NOMO-1 (cell line): ENCODE measurements at regions not wholly inside any gene's neighbourhood (a gene's known extent, or its start where the extent isn't known, plus 50 kb on each side); places are given as distances from the start of the nearest gene placed in this dataset.
"Not testable (repeated sequence)": the region's sequence is repeated elsewhere in the genome, so short reads cannot be mapped to it uniquely, and the experiment has no call there.

Experiments
- DNase-seq, 2 experiments: peaks; one replicate each; lab custom pipeline; 2025; ENCODE audit not compliant: unreplicated experiment in 2 of 2; lab: John Stamatoyannopoulos, UW

DNA sequence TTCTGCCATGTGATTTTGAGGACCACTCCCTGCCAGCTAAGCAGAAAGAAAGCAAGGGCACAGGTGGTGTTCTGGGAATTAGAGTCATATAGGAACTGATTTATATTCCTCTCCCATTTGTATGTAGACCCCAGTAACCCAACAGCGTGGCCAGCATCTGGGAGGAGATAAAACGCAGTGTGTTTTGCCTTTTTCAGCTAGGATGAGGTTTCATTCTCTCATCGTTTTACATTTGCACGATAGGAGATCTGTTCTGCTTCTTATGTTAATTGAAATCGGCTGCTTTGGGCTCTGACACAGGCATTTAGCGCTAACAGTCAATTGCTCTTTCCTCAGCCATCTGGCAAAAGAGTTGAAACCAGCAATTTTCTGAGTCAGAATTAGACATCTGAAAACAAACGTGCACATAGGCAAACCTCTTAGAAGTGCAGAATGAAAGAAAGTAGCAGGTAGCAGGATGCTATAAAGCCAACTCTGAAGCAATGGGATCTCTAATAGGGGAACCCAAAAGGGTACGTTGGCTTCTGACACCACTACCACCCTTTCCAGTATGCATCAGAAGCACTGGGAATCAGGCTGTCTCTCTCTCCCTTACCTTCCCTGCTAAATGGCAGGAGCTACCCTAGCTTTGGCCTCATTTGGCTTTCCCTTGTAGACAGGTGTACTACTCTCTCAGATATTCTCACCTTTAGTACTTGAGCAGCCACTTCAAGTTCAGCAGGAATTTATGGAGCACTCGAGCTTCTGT lies 219.1 kb downstream of the PHLDA1 start:
- no peak for DNase-seq

DNA sequence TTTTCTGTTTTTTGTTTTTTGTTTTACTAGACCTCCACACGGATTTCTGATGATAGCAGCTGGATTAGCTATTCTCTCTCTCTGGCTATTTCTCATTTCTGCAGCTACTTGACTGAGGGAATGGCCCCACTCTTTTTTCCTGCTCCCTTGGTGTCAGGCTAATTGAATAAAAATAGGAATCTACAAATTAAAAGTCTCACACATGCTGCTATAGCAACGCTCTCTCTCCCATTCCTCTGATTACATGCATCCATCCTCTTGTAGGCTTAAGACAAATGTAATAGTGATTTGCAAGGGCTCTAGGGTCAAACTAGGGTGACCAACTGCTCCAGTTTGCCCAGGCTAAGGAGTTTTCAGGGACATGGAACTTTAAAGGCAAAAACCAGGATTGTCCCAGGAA lies 221.8 kb downstream of the PHLDA1 start:
- no peak for DNase-seq

DNA sequence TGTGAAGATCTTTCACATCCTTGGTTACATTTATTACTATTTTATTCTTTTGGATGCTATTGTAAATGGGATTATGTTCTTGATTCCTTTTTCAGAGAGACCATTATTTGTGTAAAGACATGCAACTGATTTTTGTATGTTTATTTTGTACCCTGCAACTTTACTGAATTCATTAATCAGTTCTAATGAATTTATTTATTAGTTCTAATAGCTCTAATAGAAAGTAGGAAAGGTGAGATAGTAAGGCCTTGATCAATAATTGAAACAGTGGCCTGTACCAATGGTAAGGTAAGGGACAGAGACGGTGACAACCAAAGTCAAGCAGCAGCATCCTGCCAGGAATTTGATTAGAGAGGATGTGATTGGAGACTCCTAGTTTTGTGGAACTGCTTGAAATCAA lies 224.1 kb downstream of the PHLDA1 start:
- DNase-seq, result no peak

DNA sequence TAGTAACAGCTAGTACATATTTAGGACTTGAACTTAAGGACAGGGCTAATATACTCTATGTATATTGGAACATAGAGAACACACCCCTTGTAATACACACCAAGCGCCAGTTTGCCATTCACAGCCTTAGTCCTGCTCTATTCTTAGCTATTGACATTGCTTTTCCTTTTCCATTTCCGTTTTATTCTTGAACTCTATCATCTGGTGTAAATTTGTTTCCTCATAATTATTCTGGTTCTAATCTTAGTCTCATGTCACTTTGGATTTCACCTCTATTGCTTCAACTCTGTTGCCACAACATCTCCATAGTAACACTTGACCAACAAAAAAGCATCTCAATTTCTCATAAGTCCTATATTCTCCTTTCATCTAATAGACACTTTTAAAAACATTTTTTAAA lies 225.7 kb downstream of the PHLDA1 start:
- DNase-seq, result no peak

DNA sequence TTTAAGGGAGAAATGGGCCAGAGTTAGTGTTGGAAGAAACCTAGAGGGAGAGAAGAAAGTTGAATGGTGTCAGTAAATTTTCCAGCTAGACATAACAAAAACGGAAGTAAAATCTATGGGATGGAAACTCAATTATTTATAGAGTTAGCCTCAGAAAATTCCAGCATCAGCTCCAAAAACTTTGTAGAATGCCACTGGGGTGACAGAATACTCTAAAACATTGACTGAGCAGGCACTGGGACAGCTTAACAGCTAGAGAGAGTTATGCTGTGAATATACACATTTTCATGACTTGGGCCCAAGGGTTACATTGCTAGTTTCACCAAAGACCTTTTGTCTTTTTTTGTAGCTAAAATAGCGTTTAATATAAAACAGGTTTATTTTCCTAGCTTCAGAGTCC lies 226.3 kb downstream of the PHLDA1 start:
- DNase-seq, result no peak

DNA sequence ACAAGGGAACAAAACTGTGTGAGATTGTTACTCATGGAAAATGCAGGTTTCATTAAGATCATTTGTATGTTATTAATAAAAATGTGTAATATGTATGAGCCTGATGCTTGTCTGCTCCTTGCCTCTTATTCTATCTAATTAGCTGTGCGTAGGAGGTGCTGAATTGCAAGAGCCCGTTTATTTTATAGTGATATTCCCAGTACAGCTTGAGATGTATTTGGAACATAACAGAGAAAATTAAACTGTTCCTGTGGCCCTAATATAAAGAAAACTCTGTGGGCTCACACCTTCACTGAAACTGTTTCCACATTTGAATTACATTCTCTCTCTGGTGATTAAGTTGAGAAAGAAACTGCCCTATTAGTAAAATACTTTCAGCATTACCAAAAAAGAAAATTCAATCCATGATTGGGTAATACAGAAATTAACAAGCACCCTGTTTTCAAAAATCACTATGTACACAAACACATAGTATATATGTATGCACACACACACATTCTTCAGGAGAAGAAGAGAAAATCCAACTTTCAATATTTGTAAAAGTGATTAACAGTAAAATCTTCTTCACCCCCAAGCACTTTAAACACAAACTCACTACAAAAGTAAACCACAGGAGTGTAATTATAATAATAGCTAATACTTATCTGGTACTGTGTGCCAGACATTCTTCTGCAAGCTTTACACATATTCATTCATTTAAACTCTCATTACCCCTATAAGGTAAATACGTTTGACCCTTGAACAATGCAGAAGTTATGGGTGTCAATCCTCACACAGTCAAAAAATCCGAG lies 233.2 kb downstream of the PHLDA1 start:
- DNase-seq, result no peak

DNA sequence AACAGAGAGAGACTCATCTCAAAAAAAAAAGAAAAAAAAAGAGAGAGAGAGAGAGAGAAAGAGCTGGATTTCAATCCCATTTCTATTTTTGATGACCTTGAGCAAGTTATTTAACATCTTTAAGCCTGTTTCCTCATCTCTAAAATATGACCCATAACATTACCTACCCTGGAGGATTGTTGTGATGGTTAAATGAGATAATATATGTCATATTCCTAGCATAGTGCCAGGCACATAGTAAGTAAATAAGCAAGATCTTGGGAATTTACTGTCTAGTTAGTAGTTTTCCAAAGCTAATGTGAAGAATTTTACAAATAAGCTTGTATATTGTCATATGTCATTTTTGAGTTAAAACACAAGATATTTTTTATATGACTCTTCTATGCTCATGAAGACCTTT lies 236.5 kb downstream of the PHLDA1 start:
- DNase-seq, result no peak

DNA sequence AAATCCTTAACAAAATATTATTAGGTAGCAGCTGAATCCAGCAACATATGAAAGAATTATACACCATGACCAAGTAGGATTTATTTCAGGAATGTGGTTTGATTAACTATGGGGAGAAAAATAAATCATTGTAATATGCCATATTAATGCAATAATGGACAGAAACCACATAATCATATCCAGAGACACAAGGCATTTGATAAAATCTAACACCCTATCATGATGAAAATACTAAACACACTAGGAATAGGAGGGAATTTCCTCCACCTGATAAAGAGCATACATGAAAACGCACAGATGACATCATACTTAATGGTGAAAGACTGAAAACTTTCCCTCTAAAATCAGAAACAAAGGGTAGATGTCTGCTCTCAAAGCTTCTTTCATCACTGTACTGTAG lies 238.9 kb downstream of the PHLDA1 start:
- DNase-seq, result no peak

DNA sequence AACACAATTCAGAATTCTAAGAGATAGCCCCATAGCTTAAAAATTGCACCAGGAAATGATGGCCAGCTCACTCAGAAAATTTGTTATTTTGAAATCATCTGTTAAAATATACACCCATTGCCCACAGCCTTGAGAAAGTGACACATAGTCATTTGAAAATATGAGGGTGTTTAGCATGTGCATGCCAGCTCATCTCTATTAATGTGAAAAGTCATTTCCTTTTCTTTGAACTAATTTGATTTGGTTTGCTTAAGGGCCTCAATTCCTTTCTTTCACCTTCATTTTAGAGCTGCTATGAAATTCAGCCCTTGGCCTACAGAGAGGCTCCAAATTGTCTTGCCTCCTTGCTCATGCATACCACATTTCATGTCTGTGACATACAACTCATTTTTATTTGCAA lies 241.4 kb downstream of the PHLDA1 start:
- no peak for DNase-seq

DNA sequence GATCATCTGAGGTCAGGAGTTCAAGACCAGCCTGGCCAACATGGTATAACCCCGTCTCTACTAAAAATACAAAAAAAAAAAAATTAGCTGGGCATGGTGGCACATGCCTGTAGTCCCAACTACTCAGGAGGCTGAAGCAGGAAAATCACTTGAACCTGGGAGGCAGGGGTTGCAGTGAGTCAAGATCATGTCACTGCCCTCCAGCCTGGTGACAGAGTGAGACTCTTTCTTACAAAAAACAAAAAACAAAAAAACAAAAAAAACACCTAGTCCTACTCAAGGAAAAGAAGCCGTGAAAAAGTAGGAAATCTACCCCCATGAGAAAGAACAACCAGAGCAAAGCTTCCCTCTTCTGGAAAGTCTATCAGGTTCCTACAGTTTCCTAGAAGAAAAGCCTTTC lies 244.4 kb downstream of the PHLDA1 start:
- not testable (repeated sequence) for DNase-seq

DNA sequence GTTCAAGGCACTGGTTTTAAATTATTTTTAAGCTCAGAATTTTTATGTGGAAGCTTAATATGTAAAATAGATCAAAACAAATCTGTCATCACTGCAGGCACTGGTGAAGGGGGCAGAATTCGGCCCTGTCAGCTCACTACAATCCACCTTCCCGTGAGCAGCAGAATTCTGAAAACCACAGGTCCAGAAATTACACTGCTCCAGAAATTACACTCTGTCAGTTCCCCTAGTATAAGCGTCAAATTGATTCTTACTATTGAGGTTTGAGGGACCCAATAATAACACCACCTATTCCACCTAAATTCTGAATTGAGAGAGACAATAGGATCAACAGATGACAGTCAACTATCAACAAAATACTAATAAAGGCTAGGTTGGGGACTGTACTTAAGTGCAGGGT lies 245.5 kb downstream of the PHLDA1 start:
- DNase-seq, result no peak

DNA sequence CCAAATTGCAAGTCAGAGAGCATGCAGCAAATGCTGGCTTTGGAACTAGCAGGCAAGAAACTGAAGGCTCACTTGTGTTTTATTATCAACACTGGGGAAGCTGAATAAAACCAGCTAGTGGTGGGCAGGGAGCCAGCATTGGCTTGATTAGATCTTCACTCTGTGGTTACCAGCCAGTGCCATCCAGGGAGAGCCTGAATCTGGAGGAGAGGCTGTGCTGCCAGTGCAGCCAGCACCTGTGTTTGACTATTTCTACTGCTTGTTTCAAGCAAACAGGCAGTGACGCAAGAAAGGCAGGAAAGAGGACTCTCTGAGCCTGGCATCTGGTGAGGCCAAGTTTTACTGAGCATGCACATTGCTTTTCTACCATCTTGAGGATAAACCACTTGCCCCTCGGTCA lies 247.0 kb downstream of the PHLDA1 start:
- DNase-seq, result no peak

DNA sequence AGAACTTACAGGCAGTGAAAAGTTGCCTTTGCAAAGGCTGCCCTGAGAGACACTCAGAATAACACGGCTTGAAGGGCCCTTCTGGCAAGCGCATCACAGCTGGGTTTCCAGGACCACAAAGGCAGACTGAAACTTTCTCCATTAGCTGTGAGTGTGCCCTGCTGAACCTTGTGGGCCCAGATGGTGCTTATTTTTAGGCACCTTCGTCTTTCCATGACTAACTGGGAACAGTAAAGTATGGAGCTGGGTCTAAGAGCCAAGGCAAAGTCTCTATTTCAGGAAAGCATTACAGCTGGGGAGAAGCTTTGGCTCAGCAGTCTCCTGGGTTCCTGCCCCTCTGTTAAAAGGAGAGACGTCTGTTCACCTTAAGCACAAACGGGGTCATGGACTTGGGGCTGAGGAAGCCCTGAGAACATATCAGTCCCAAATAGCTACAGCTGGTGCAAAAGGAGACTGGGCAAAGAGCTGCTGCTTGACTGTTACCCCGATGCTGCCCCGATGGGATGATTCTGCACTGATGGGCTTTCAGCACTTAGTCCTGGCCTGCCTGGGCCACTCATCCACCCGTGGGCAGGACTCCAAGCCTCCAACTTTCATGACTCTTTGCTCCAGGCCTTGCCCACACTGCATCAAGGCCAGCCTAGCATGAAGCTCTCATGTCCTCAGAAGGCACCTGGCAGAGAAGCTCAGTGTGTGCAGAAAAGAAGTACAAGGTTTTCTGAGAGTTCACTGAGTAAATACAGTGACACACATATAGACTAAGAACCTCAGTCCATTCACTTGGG lies 248.3 kb downstream of the PHLDA1 start:
- no peak for DNase-seq

DNA sequence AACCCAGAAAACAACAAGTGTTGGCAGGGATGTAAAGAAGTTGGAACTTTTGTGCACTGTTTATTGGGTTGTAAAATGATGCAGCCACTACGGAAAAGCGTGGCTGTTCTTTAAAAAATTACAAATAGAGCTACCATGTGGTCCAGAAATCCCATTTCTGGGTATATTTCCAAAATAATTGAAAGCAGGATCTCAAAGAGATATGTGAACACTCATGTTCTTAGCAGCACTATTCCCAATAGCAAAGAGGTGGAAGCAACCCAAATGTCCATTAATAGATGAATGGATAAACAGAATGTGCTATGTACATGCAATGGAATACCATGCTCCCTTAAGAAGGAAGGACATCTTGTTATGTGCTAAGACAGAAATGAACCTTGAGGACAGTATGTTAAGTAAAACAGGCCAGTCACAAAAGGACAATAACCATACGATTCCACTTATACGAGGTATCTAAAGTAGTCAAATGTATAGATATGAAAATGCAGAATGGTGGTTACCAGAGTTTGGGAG lies 249.5 kb downstream of the PHLDA1 start:
- DNase-seq, result no peak

DNA sequence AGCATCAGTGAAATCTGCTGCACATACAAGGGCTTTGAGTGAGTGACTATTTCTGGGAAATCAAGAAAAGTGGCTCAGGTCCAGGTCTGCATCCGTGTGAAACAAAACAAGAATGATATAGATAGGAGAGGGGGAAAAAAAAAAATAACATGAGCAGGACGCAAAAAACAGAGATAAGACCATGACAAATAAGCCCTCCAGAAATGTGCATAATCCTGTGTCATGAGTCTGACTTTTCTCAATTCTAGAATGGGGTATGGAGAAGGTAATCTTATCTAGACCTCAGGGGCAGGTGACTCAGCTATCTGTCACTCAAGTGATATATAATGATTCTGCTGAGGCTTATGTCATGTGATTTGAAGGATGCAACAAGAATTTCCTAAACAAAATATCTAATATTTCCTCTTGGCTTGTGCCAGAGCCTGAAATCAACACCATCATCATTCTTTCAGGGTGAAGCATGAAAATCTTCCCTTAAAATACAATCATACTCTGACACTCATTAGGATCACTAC lies 250.0 kb downstream of the PHLDA1 start:
- DNase-seq, result no peak

DNA sequence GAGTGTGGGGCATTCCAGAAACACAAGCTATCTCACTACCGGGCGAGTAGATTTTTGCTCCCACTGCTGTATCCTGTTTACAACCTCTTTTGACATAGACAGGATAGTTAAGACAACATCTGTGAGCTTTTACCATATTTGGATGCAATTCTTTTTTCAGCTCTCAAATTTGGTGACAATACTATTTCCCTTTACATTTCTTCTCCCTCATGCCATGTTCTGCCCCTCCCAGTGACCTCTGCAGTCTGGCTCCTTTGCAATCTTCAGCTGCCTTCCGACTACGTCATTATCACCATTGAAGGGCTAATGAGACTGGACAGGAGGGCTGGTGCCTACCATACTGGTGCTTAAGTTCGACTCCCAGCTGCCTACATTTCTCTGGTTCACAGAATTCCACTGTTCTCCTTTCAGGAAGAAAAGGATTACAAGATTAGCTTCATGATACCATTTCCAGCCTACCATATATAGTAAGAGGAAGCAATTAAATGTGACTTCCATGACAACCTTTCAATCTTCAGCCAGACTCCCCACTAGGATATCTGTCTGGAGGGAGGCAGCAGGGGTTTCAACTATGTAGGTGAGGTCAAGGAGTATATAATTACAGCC lies 251.6 kb downstream of the PHLDA1 start:
- DNase-seq, result no peak

DNA sequence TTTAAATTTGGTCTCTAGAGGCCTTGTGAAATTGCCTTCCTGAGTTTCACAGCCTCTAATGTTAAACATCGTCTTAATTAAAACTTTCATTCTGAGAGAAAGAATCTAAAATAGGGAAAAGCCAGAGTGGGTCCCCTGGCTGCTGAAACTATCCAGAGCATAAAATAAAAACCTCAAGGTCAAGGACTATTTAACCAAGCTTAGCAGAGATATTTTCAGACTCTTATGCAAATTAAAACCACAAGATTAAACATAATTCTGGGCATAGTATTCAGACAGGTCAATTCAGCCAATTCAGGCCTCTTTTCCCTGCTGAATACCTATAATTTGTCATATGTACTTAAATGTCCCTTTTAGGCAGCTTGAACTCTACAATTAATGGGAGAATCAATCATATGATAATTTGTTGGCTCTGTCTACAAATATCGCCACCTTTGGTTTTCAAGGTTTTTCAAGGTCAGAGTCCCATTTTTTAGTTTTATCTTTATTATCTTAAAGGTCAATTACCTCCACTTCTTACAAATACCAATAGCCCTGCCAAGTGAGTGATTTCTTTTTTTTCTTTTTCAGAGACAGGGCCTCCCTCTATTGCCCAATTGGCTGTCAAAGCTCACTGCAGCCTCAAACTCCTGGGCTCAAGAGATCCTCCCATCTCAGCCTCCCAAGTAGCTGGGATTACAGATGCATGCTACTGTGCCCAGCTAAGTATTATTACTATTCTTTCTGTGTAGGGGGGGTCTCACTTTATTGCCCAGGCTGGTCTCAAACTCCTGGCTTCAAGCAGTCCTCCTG lies 257.1 kb downstream of the PHLDA1 start:
- no peak for DNase-seq

DNA sequence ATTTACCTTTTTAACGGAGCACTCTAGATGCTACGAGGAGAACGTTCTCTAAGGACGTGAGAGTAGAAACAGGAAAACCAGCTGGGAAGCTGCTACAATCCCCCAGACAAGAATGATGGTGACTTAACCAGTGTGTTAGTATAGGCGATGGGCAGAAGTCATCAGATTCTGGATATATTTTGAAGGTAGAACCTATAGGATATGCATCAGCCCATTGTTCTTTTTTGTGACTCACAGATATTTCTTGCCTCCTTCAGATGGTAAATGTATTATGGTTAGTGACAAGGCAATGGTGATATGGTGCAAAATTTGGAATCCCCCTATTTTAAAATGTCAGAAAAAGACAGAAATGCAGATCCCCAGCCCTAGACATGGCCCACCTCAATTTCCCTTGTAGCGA lies 258.2 kb downstream of the PHLDA1 start:
- no peak for DNase-seq

DNA sequence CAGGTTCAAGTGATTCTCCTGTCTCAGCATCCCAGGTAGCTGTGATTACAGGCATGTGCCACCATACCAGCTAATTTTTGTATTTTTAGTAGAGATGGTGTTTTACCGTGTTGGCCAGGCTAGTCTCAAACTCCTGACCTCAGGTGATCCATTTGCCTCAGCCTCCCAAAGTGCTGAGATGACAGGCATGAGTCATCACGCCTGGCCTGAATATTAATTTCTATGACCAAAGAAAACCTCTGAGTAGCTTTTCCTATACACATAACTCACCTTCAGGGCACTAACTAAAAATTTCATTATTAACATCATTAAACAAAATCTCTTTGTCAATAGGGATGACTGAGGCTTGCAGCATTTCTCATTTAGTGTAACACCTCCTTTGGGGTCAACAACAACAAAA lies 259.6 kb upstream of the KRR1 start:
- DNase-seq, result no peak

DNA sequence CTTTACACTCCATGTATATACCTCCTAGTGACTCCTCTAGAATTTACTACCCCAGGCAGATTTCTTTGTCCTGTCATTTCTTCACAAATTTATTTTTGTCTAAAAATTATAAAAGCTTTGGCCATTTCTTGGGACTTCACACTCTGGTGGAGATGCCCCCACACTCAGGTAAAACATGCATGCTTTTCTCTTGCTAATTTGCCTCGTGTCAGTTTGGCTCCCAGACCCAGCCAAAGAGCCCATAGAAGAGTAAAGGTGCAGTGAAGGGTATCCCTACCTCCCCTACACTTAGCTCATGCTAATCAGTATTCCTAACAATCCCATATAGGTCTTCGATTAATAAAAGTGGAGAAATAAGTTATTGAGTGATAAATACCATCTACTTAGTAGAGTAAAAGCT lies 256.5 kb upstream of the KRR1 start:
- no peak for DNase-seq
